ENCODE measurements at regions not wholly inside any gene's neighbourhood (a gene's known extent, or its start where the extent isn't known, plus 50 kb on each side); places are given as distances from the start of the nearest gene placed in this dataset.
A peak's percentile ranks its signal among the peaks of the same experiment; 100 is the strongest.

DNA sequence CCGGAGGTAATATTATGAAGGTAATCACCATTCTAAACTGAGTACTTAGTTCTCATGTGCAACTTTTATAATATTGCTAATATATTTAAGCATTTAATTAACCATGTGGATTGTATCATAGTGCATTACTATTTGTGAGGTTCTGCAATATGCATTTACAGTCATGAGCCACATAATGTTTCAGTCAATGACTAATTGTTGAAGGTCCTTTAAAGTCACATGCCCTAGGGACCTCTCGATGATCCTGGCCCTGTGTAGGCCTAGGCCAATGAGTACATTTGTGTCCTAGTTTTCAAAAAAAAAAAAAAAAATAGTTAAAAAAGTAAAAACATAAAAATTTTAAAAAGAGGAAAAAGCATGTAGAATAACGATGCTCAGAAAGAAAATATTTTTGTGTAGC lies 298.0 kb downstream of the DSEL start:
- Histone ChIP-seq H3K4me2 (no peak overlapping the region), H3K4me1 (ENCODE audit: insufficient read depth) (no peaks in the 10 kb centered on the region), H4K20me1 (ENCODE audit: insufficient read depth, poor library complexity, severe bottlenecking) (no peaks in the 10 kb centered on the region), H3K79me2 (no peaks in the 10 kb centered on the region), H3K36me3 (replicated peaks; ENCODE audit: insufficient read depth, low read depth) (no peaks in the 10 kb centered on the region), H3K9me3 (ENCODE audit: low read depth) (no peaks in the 10 kb centered on the region), H3K27me3 (no peaks in the 10 kb centered on the region), H2AFZ (no peak overlapping the region), H3K27ac (no peak overlapping the region), H3K9me2 (replicated peaks; ENCODE audit: insufficient read depth) (no peaks in the 10 kb centered on the region), H3K4me3 (no peak overlapping the region)
- 89% methylated on average over 3 of the region's 3 CpGs for WGBS (ENCODE audit: low lambda C conversion rate, missing lambda C conversion rate)
- TF ChIP-seq CTCF (IDR thresholded peaks at IDR 0.05; ENCODE audit: poor library complexity) (no peak), EZH2 (IDR thresholded peaks at IDR 0.05; ENCODE audit: borderline replicate concordance) (no peak), EZH2phosphoT487 (IDR thresholded peaks at IDR 0.05; ENCODE audit: low read depth, severe bottlenecking, unreplicated experiment) (no peak)
- DNase-seq (ENCODE audit: low spot score), result no peak

GRCh38 chr18:67217551-67218166 lies 298.9 kb downstream of the DSEL start:
- Histone ChIP-seq H3K36me3 (replicated peaks; ENCODE audit: insufficient read depth, low read depth) (no peaks in the 10 kb centered on the region), H2AFZ (no peak overlapping the region), H3K27ac (no peak overlapping the region), H4K20me1 (ENCODE audit: insufficient read depth, poor library complexity, severe bottlenecking) (no peaks in the 10 kb centered on the region), H3K79me2 (no peaks in the 10 kb centered on the region), H3K9me3 (ENCODE audit: low read depth) (no peaks in the 10 kb centered on the region), H3K4me2 (no peak overlapping the region), H3K9me2 (replicated peaks; ENCODE audit: insufficient read depth) (no peaks in the 10 kb centered on the region), H3K27me3 (no peaks in the 10 kb centered on the region), H3K4me1 (ENCODE audit: insufficient read depth) (no peaks in the 10 kb centered on the region), H3K4me3 (no peak overlapping the region)
- 5% methylated on average over 7 of the region's 7 CpGs for whole genome bisulfite sequencing (ENCODE audit: low lambda C conversion rate, missing lambda C conversion rate)
- DNase-seq (ENCODE audit: low spot score), result peak; percentile 81
- TF ChIP-seq EZH2 (IDR thresholded peaks at IDR 0.05; ENCODE audit: borderline replicate concordance) (no peak), CTCF (IDR thresholded peaks at IDR 0.05; ENCODE audit: poor library complexity) (peak; percentile 87), EZH2phosphoT487 (IDR thresholded peaks at IDR 0.05; ENCODE audit: low read depth, severe bottlenecking, unreplicated experiment) (no peak)

- WGBS (ENCODE audit: low lambda C conversion rate, missing lambda C conversion rate), result 91% methylated on average over 1 of the region's 1 CpG
- H3K4me3 ChIP-seq, result no peak overlapping the region
- no peak overlapping the region for H3K4me2 ChIP-seq
- H3K27ac ChIP-seq, result no peak overlapping the region
- H3K4me1 ChIP-seq (ENCODE audit: insufficient read depth), result no peaks in the 10 kb centered on the region
- no peak overlapping the region for H2AFZ ChIP-seq
- no peak for TF ChIP-seq EZH2phosphoT487 (IDR thresholded peaks at IDR 0.05; ENCODE audit: low read depth, severe bottlenecking, unreplicated experiment)
- TF ChIP-seq EZH2 (IDR thresholded peaks at IDR 0.05; ENCODE audit: borderline replicate concordance), result no peak
- no peak for TF ChIP-seq CTCF (IDR thresholded peaks at IDR 0.05; ENCODE audit: poor library complexity)
- no peaks in the 10 kb centered on the region for H4K20me1 ChIP-seq (ENCODE audit: insufficient read depth, poor library complexity, severe bottlenecking)
- H3K27me3 ChIP-seq, result no peaks in the 10 kb centered on the region
- DNase-seq (ENCODE audit: low spot score), result no peak
- H3K79me2 ChIP-seq, result no peaks in the 10 kb centered on the region
- no peaks in the 10 kb centered on the region for H3K9me2 ChIP-seq (replicated peaks; ENCODE audit: insufficient read depth)
- H3K36me3 ChIP-seq (replicated peaks; ENCODE audit: insufficient read depth, low read depth), result no peaks in the 10 kb centered on the region
- no peaks in the 10 kb centered on the region for H3K9me3 ChIP-seq (ENCODE audit: low read depth)
Measured at GRCh38 chr18:67216846-67217245, 299.7 kb downstream of the DSEL start.

Measured in hepatocyte (in vitro differentiated cells).